K562 (cell line): ENCODE measurements at regions not wholly inside any gene's neighbourhood (a gene's known extent, or its start where the extent isn't known, plus 50 kb on each side); places are given as distances from the start of the nearest gene placed in this dataset.
A peak's percentile ranks its signal among the peaks of the same experiment; 100 is the strongest.

ENCODE experiments used
- ATAC-seq: fragments of 200-7000 bp; cut with Tn5 transposase; 3 replicates; pipeline ENCODE4 v1.9.1; 2020; ENCODE audit warnings: moderate library complexity
- BruUV-seq: library from RNA; stranded (reverse); fragments of 400-500 nt; replicated peaks from 2 replicates; lab custom pipeline; 2021; lab: Mats Ljungman, UMichigan
- CTCF ChIA-PET: fragments of 300-600 bp; formaldehyde crosslinking; extraction: SDS; loops from one replicate; lab custom pipeline; 2021; ENCODE audit warnings: low intra/inter-chr PET ratio; lab: Yijun Ruan, JAX
- POLR2A ChIA-PET: fragments of 300-600, 350-650 bp; sonication (Branson Sonifier 250); formaldehyde crosslinking; extraction: SDS; loops from one replicate; lab custom pipeline; 2021; ENCODE audit warnings: antibody characterized with exemption, inconsistent platforms; lab: Yijun Ruan, JAX
- DNase-seq, 4 experiments: peaks; one replicate each; pipeline versions ENCODE4 v3.0.0 to v3.0.0-alpha.2; 2011 to 2018; ENCODE audit warnings: low spot score in 3 of 4, mixed read lengths in 3 of 4; ENCODE audit errors: extremely low read depth in 1 of 4
- FAIRE-seq: peaks from 2 replicates; lab custom pipeline; 2011; peaks lifted over from hg19 to GRCh38; lab: Jason Lieb, UNC
- H2AFZ ChIP-seq: 2 replicates; pipeline ENCODE4 v1.6.0; 2011; ENCODE audit warnings: low read depth, low read length, control low read depth, inconsistent platforms
- H3K27ac ChIP-seq: fragments of 200-600 bp; 3 replicates; pipeline ENCODE4 v1.8.0; 2011; ENCODE audit warnings: low read depth, mild to moderate bottlenecking, control low read depth, inconsistent platforms, low read length, moderate library complexity, mixed read lengths; ENCODE audit errors: extremely low read depth
- H3K27me3 ChIP-seq, 2 experiments: fragments of 300-600 bp in 1 of 2; 2 replicates in 1 of 2; 3 replicates in 1 of 2; pipeline versions ENCODE4 v1.6.0 to v1.8.0; 2011; ENCODE audit warnings: inconsistent platforms in 2 of 2, low read length in 2 of 2, mild to moderate bottlenecking in 1 of 2, mixed read lengths in 1 of 2, moderate library complexity in 1 of 2; ENCODE audit not compliant: control insufficient read depth in 2 of 2, insufficient read depth in 2 of 2
- H3K36me3 ChIP-seq: fragments of 300-600 bp; 3 replicates; pipeline ENCODE4 v1.8.0; 2011; ENCODE audit warnings: mild to moderate bottlenecking, low read length, inconsistent platforms; ENCODE audit not compliant: control insufficient read depth, insufficient read depth
- H3K4me1 ChIP-seq, 2 experiments: fragments of 200-600 bp in 1 of 2; replicated peaks in 1 of 2; 2 replicates in 1 of 2; 3 replicates in 1 of 2; pipeline versions ENCODE4 v1.5.1 to v1.8.0; 2011; ENCODE audit warnings: inconsistent platforms in 2 of 2, low read length in 2 of 2, mild to moderate bottlenecking in 1 of 2, mixed read lengths in 1 of 2, moderate library complexity in 1 of 2; ENCODE audit not compliant: control insufficient read depth in 2 of 2, insufficient read depth in 2 of 2
- H3K4me2 ChIP-seq: 2 replicates; pipeline ENCODE4 v1.6.1; 2011; ENCODE audit warnings: low read length, control low read depth, inconsistent platforms, mixed read lengths; ENCODE audit not compliant: insufficient read depth
- H3K4me3 ChIP-seq: fragments of 200-600 bp; sonication (generic), shearing (Covaris generic); 2 replicates; pipeline ENCODE4 v1.5.1; 2016; ENCODE audit warnings: control low read depth, inconsistent platforms
- H3K79me2 ChIP-seq: fragments of 200-600 bp; 3 replicates; pipeline ENCODE4 v1.8.0; 2011; ENCODE audit warnings: low read length, inconsistent platforms; ENCODE audit not compliant: control insufficient read depth, insufficient read depth
- H3K9ac ChIP-seq, 2 experiments: 2 replicates each; pipeline versions ENCODE4 v1.6.0 to v1.6.1; 2011; ENCODE audit warnings: low read depth in 2 of 2, low read length in 2 of 2, control low read depth in 1 of 2, inconsistent platforms in 1 of 2, mild to moderate bottlenecking in 1 of 2, mixed read lengths in 1 of 2; ENCODE audit not compliant: insufficient read depth in 1 of 2
- H3K9me1 ChIP-seq: one replicate; pipeline ENCODE4 v1.6.0; 2011; ENCODE audit warnings: inconsistent platforms, mild to moderate bottlenecking, low read length, moderate library complexity; ENCODE audit not compliant: control insufficient read depth, insufficient read depth
- H3K9me3 ChIP-seq: replicated peaks from 2 replicates; pipeline ENCODE4 v1.5.1; 2011; ENCODE audit warnings: low read depth, low read length, inconsistent platforms; ENCODE audit not compliant: control insufficient read depth, insufficient read depth
- H4K20me1 ChIP-seq: replicated peaks from 2 replicates; pipeline ENCODE4 v1.6.1; 2011; ENCODE audit warnings: low read length, inconsistent platforms, mixed read lengths; ENCODE audit not compliant: control insufficient read depth, insufficient read depth
- ERF ChIP-seq: fragments of 450-650 bp; formaldehyde crosslinking; IDR thresholded peaks from 2 replicates; pipeline ENCODE4 v1.4.0; 2020; ENCODE audit warnings: mild to moderate bottlenecking, mixed read lengths
- HMGN3 ChIP-seq: IDR thresholded peaks from 2 replicates; pipeline ENCODE4 v1.6.1; 2011; ENCODE audit warnings: borderline replicate concordance, low read depth, mild to moderate bottlenecking, mixed read lengths, low read length; ENCODE audit not compliant: insufficient read length; ENCODE audit errors: extremely low read depth
- KAT7 ChIP-seq: sonication (generic); formaldehyde crosslinking; IDR thresholded peaks from 2 replicates; pipeline ENCODE4 v1.8.0; 2022; ENCODE audit warnings: missing genetic modification reagents, mild to moderate bottlenecking, borderline replicate concordance
- NRF1 ChIP-seq, 2 experiments: fragments of 450-650 bp; IDR thresholded peaks in 1 of 2; conservative IDR thresholded peaks in 1 of 2; 2 replicates each; pipeline ENCODE4 v1.6.1; 2014; ENCODE audit warnings: mild to moderate bottlenecking in 2 of 2
- RBFOX2 ChIP-seq: fragments of 200-400 bp; formaldehyde crosslinking; IDR thresholded peaks from 2 replicates; pipeline ENCODE4 v1.6.1; 2017; ENCODE audit warnings: low read depth, mild to moderate bottlenecking, low read length, moderate library complexity
- SIN3B ChIP-seq: fragments of 450-650 bp; IDR thresholded peaks from 2 replicates; pipeline ENCODE4 v1.6.1; 2017; ENCODE audit warnings: low read depth, mild to moderate bottlenecking, moderate library complexity
- SRF ChIP-seq, 2 experiments: fragments of 250-450, 450-650 bp in 1 of 2; sonication (Bioruptor Pico) in 1 of 2; sonication (generic) in 1 of 2; formaldehyde crosslinking; IDR thresholded peaks; 2 replicates each; pipeline versions ENCODE4 v1.5.0 to v1.5.1; 2020 to 2022; ENCODE audit warnings: mild to moderate bottlenecking in 1 of 2, missing genetic modification reagents in 1 of 2
- ZBED1 ChIP-seq: IDR thresholded peaks from 2 replicates; pipeline ENCODE4 v1.6.1; 2014
- ZNF253 ChIP-seq: fragments of 250-450 bp; sonication (Bioruptor Pico); conservative IDR thresholded peaks from 2 replicates; pipeline ENCODE4 v1.6.1; 2021; ENCODE audit warnings: mild to moderate bottlenecking
- WGBS: fragments of 100-300 bp; shearing (Covaris generic); methylation state at CpG from one replicate; pipeline ENCODE4 v1.1.6; 2016; ENCODE audit warnings: low coverage, mixed read lengths; ENCODE audit not compliant: insufficient coverage; ENCODE audit errors: missing lambda C conversion rate; 5-methylcytosine and 5-hydroxymethylcytosine counted together
- in situ Hi-C: fragments of 300-500 bp; cut with MboI; formaldehyde crosslinking; loops from 4 replicates; pipeline ENCODE4 v1.15.0; 2018; ENCODE audit warnings: inconsistent platforms, mixed read lengths
- intact Hi-C: fragments of 100-400 bp; cut with micrococcal nuclease; formaldehyde crosslinking; loops from 2 replicates; pipeline ENCODE4 v1.14.2; 2022
- TF ChIP-seq, protein P1 (sequence below): fragments of 450-650 bp; formaldehyde crosslinking; IDR thresholded peaks from 2 replicates; pipeline ENCODE4 v1.4.0; 2022; ENCODE audit warnings: missing genetic modification characterization
- TF ChIP-seq, protein P2 (sequence below): fragments of 450-650 bp; IDR thresholded peaks from 2 replicates; pipeline ENCODE4 v1.6.1; 2017; ENCODE audit warnings: antibody characterized with exemption, mild to moderate bottlenecking

DNA sequence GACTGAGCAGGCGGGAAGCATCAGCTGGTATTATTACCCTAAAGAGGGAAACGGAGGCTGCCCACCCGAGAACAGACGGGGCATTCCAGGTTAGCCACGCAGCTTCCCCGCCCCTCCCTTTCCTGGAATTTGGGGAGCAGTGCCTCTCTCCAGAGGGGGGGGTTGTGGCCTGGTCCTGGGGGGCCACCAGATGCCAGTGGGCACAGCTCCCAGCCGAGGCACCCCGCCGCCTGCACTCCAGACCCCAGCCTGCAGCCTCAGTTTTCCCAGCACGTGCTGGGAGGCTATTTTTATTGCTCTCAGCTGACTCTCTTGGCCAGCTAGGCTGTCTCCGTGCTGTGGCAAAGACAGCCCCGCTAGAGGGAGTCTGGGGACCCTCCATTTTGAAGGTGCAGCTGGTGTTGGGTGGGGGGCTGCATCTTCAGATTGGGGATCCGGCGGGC is 62.7 kb upstream of the GSE1 start (continued):
- TF ChIP-seq, protein P1, sequence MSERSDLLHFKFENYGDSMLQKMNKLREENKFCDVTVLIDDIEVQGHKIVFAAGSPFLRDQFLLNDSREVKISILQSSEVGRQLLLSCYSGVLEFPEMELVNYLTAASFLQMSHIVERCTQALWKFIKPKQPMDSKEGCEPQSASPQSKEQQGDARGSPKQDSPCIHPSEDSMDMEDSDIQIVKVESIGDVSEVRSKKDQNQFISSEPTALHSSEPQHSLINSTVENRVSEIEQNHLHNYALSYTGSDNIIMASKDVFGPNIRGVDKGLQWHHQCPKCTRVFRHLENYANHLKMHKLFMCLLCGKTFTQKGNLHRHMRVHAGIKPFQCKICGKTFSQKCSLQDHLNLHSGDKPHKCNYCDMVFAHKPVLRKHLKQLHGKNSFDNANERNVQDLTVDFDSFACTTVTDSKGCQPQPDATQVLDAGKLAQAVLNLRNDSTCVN (CRISPR knock-in tag) = no peak
- peak; percentile 41 for TF ChIP-seq HMGN3
- no peak for TF ChIP-seq RBFOX2
- TF ChIP-seq, all 486 proteins: peak for 19

DNA sequence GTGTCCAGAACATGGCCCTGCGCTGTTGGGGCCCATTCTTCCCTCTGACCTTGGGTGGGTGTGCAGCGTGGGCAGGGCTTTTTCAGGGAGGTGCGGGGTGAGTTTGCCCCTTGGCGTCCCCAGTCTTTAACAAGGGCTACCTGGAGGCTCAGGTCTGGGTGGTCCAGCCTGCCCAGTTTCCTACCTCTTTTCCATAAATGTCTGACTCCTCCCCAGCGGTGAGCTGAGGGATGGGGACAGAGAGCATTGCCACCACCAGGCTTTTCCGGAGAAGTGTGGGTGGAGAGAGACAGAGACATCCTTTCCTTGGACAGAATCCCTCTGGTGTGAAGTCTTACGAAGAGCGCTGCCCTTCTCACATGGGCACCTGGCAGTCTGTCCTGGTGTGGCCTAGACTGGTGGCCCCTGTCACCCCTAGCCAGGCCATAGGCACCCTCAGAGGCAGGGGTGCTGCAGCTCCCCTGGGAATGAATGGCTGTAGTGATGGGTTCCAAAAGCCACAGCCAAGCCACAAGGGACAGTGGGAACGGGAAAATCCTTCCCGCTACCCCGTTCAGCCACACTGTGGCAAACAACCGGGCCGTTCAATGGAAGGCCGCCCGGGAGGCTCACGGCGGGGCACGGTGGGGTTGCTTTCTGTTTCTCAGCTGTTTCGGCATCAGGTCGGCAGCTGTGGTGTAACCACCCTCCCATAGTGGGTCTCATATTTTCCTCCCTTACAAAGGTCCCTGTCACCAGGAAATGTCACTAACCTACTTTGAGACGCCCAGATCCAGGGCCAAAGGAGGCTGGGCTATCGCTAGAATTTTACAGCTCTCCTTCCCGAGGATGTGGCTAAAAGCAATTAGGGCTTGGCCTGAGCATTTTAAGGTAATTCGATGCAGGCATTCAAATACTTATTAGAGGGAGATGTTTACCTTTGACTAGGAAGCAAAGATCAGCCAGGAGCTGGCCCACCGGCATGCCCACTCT is 61.9 kb upstream of the GSE1 start:
- CTCF ChIA-PET = interaction anchor here (0.6 to 1.4 kb wide), 2 partner anchors 15 to 131 kb away, joined by 3 to 4 read pairs; no protein-coding TSS in a partner anchor
- peaks cover 67% of the 10 kb centered on the region for H3K79me2 ChIP-seq
- H3K27ac ChIP-seq = peak overlapping the region; percentile 4
- H3K4me2 ChIP-seq = no peak overlapping the region
- no peaks in the 10 kb centered on the region for H3K27me3 ChIP-seq
- WGBS = 74% methylated on average over 22 of the region's 25 CpGs
- H3K9me1 ChIP-seq = no peaks in the 10 kb centered on the region
- no peak for ATAC-seq
- H3K36me3 ChIP-seq = peaks cover 9% of the 10 kb centered on the region; the same call in 2 of the 3 replicates
- peak; percentile 56 for FAIRE-seq
- H3K9me3 ChIP-seq = no peaks in the 10 kb centered on the region
- in situ Hi-C loops (loop anchor here (5.0 kb wide), 1 partner anchor 109 kb away; no protein-coding TSS in a partner anchor), intact Hi-C loops (loop anchor here (5.0 kb wide), 1 partner anchor 89 kb away; no protein-coding TSS in a partner anchor)
- peak in 1 of 4 experiments; percentile 49 for DNase-seq
- no peak overlapping the region for H3K4me3 ChIP-seq
- H3K4me1 ChIP-seq = peaks cover 16 to 45% of the 10 kb centered on the region in 2 experiments
- POLR2A ChIA-PET = interaction anchor here (0.6 to 7.3 kb wide), 15 partner anchors 7 to 98 kb away, joined by 3 to 122 read pairs (median 6); no protein-coding TSS in a partner anchor
- H4K20me1 ChIP-seq = no peaks in the 10 kb centered on the region
- no TSS peak for BruUV-seq
- H3K9ac ChIP-seq = peak overlapping the region in 1 of 2 experiments; percentile 67; a peak in 3 of 4 replicates
- no peak overlapping the region for H2AFZ ChIP-seq
- TF ChIP-seq SIN3B (no peak), SRF (CRISPR knock-in tag; IDR thresholded peaks at IDR 0.05) (no peak), NRF1 (conservative IDR thresholded peaks at IDR 0.05 in 1 of 2, IDR thresholded peaks at IDR 0.05 in 1 of 2) (0 out of 4 replicates have a peak, but pooled peaks of 1 of the 2 experiments have one; percentile 11), KAT7 (CRISPR knock-in tag) (no peak), ZNF253 (CRISPR knock-in tag) (peak; percentile 52; the same call in 1 of the 2 replicates), ZBED1 (0 out of 2 replicates have a peak, but pooled peaks have one; percentile 69), ERF (peak; percentile 59; the same call in 1 of the 2 replicates)
- TF ChIP-seq, protein P2, sequence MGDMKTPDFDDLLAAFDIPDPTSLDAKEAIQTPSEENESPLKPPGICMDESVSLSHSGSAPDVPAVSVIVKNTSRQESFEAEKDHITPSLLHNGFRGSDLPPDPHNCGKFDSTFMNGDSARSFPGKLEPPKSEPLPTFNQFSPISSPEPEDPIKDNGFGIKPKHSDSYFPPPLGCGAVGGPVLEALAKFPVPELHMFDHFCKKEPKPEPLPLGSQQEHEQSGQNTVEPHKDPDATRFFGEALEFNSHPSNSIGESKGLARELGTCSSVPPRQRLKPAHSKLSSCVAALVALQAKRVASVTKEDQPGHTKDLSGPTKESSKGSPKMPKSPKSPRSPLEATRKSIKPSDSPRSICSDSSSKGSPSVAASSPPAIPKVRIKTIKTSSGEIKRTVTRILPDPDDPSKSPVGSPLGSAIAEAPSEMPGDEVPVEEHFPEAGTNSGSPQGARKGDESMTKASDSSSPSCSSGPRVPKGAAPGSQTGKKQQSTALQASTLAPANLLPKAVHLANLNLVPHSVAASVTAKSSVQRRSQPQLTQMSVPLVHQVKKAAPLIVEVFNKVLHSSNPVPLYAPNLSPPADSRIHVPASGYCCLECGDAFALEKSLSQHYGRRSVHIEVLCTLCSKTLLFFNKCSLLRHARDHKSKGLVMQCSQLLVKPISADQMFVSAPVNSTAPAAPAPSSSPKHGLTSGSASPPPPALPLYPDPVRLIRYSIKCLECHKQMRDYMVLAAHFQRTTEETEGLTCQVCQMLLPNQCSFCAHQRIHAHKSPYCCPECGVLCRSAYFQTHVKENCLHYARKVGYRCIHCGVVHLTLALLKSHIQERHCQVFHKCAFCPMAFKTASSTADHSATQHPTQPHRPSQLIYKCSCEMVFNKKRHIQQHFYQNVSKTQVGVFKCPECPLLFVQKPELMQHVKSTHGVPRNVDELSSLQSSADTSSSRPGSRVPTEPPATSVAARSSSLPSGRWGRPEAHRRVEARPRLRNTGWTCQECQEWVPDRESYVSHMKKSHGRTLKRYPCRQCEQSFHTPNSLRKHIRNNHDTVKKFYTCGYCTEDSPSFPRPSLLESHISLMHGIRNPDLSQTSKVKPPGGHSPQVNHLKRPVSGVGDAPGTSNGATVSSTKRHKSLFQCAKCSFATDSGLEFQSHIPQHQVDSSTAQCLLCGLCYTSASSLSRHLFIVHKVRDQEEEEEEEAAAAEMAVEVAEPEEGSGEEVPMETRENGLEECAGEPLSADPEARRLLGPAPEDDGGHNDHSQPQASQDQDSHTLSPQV = peak; percentile 59; the same call in 1 of the 2 replicates
